C4-2B (cell line): ENCODE measurements at regions not wholly inside any gene's neighbourhood (a gene's known extent, or its start where the extent isn't known, plus 50 kb on each side); places are given as distances from the start of the nearest gene placed in this dataset.

Experiments used
- H3K27ac ChIP-seq: fragments of 450-650 bp; 2 replicates; pipeline ENCODE4 v1.5.1; 2017
- CTCF ChIP-seq: fragments of 450-650 bp; conservative IDR thresholded peaks from 2 replicates; pipeline ENCODE4 v1.5.1; 2017; ENCODE audit warnings: mild to moderate bottlenecking
- ZFX ChIP-seq: fragments of 450-650 bp; IDR thresholded peaks from 2 replicates; pipeline ENCODE4 v1.6.1; 2017

DNA sequence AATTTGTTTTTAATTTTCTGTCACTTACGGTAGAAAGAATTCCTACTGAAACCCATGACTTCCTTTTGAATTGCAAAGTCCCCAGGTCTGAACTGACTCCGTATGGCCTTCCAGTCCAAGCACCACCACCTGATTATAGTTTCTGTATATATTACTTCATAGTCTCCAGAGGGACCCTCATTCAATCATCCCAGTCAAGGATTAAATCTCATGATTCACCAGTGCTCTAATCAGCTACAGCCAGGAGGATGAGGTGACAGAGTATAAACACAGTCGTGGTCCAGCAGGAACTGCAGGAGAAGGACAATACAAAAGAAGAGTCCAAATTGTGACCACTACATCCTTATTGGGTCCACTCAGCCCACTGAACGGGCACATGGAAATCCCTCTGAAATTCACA is 418.9 kb upstream of the C16orf82 start:
- no peak overlapping the region for H3K27ac ChIP-seq
- TF ChIP-seq CTCF (no peak), ZFX (no peak)

GRCh38 chr16:26648851-26649250 is 417.9 kb upstream of the C16orf82 start:
- H3K27ac ChIP-seq = no peak overlapping the region
- TF ChIP-seq ZFX (no peak), CTCF (no peak)

GRCh38 chr16:26649381-26650045 is 417.2 kb upstream of the C16orf82 start:
- no peak overlapping the region for H3K27ac ChIP-seq
- TF ChIP-seq CTCF = no peak
- no peak for TF ChIP-seq ZFX

- no peak overlapping the region for H3K27ac ChIP-seq
- TF ChIP-seq ZFX (no peak), CTCF (no peak)
These were observed 415.3 kb upstream of the C16orf82 start for GRCh38 chr16:26651464-26651863.

GRCh38 chr16:26651884-26652283 is 414.8 kb upstream of the C16orf82 start:
- H3K27ac ChIP-seq = no peak overlapping the region

GRCh38 chr16:26658486-26658885 is 408.2 kb upstream of the C16orf82 start:
- TF ChIP-seq CTCF (no peak), ZFX (no peak)
- no peak overlapping the region for H3K27ac ChIP-seq

More at GRCh38 chr16:26651884-26652283, 414.8 kb upstream of the C16orf82 start:
- TF ChIP-seq CTCF (no peak), ZFX (no peak)

DNA sequence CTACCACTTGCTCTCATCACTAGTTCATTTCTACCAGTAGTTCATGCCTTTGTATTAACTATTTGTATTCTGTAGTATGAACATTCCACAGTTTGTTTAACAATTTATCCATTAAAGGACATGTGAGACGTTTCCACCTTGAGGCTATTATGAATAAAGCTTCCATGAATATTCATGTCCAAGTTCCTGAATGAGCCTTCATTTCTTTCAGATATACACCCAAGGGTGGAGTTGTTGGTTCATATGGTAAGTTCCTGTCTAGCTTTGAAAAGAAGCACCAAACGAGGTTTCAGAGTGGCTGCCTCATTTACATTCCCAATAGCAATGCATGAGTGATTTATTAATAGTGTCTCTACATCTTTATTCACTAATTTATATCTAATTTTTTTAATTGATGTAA is 407.8 kb upstream of the C16orf82 start:
- H3K27ac ChIP-seq = no peak overlapping the region
- TF ChIP-seq CTCF (no peak), ZFX (no peak)
